ENCODE measurements at regions not wholly inside any gene's neighbourhood (a gene's known extent, or its start where the extent isn't known, plus 50 kb on each side); places are given as distances from the start of the nearest gene placed in this dataset.

DNA sequence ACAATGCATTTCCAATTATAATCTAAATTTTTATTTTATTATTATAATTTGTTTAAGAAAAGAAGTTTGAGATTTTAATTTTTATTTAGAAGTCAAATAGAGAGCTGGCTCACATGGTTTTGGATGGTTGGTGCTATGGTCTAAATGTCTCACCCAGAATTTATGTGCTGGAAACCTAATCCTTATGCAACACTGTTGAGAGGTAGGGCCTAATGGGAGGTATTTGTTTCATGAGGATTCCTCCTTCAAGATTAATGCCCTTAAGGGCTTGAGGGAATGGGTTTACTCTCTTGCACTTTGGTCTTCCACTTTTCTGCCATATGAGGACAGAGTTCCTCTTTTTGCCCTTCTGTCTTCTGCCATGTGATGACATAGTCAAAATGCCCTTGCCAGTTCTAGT is 960.5 kb upstream of the IGFBP7 start:
- DNase-seq (ENCODE audit: low read depth, low spot score) (no peak), ATAC-seq (no peak)
- no peaks in the 10 kb centered on the region for H3K27me3 ChIP-seq (ENCODE audit: control insufficient read depth, insufficient read depth, low read length)
- BruUV-seq (replicated peaks) = no TSS peak
- intact Hi-C loops (cut with micrococcal nuclease; ENCODE audit: unreplicated experiment) (no loop called here), in situ Hi-C loops (cut with HindIII; ENCODE audit: low pct_unique_long_range_greater_than_20kb, low sequenced_read_pairs) (no loop called here)
- POLR2A ChIA-PET = no interaction called here
- H3K4me1 ChIP-seq (ENCODE audit: control insufficient read depth, insufficient read depth, low read length) = no peaks in the 10 kb centered on the region
- CTCF ChIA-PET = no interaction called here
- H3K9me3 ChIP-seq (ENCODE audit: control insufficient read depth, insufficient read depth, low read depth, low read length) = no peaks in the 10 kb centered on the region
- no peak overlapping the region for H3K27ac ChIP-seq (ENCODE audit: low read length)
- no peak for TF ChIP-seq SIN3A (IDR thresholded peaks at IDR 0.05; ENCODE audit: borderline replicate concordance, insufficient read depth, low read depth, low read length)
- no peak for TF ChIP-seq POLR2AphosphoS5 (IDR thresholded peaks at IDR 0.05; ENCODE audit: low read depth, low read length)
- no peak for TF ChIP-seq REST (IDR thresholded peaks at IDR 0.05; ENCODE audit: insufficient read depth in 1 of 2, low read depth in 2 of 2, low read length in 1 of 2)
- TF ChIP-seq, protein P1, sequence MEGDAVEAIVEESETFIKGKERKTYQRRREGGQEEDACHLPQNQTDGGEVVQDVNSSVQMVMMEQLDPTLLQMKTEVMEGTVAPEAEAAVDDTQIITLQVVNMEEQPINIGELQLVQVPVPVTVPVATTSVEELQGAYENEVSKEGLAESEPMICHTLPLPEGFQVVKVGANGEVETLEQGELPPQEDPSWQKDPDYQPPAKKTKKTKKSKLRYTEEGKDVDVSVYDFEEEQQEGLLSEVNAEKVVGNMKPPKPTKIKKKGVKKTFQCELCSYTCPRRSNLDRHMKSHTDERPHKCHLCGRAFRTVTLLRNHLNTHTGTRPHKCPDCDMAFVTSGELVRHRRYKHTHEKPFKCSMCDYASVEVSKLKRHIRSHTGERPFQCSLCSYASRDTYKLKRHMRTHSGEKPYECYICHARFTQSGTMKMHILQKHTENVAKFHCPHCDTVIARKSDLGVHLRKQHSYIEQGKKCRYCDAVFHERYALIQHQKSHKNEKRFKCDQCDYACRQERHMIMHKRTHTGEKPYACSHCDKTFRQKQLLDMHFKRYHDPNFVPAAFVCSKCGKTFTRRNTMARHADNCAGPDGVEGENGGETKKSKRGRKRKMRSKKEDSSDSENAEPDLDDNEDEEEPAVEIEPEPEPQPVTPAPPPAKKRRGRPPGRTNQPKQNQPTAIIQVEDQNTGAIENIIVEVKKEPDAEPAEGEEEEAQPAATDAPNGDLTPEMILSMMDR (IDR thresholded peaks at IDR 0.05) = no peak
- TF ChIP-seq TCF7L2 (IDR thresholded peaks at IDR 0.05; ENCODE audit: low read depth, low read length) = no peak
- H3K4me3 ChIP-seq (ENCODE audit: low read depth in 2 of 2, low read length in 2 of 2) = no peak overlapping the region
- H3K36me3 ChIP-seq (ENCODE audit: control insufficient read depth, insufficient read depth, low read length) = no peaks in the 10 kb centered on the region

- Histone ChIP-seq H3K9me3 (ENCODE audit: control insufficient read depth, insufficient read depth, low read depth, low read length) (no peaks in the 10 kb centered on the region), H3K4me1 (ENCODE audit: control insufficient read depth, insufficient read depth, low read length) (no peaks in the 10 kb centered on the region), H3K27me3 (ENCODE audit: control insufficient read depth, insufficient read depth, low read length) (no peaks in the 10 kb centered on the region), H3K4me3 (ENCODE audit: low read depth in 2 of 2, low read length in 2 of 2) (no peak overlapping the region), H3K36me3 (ENCODE audit: control insufficient read depth, insufficient read depth, low read length) (no peaks in the 10 kb centered on the region), H3K27ac (ENCODE audit: low read length) (no peak overlapping the region)
- in situ Hi-C loops (cut with HindIII; ENCODE audit: low pct_unique_long_range_greater_than_20kb, low sequenced_read_pairs) = no loop called here
- POLR2A ChIA-PET = no interaction called here
- intact Hi-C loops (cut with micrococcal nuclease; ENCODE audit: unreplicated experiment) = no loop called here
- CTCF ChIA-PET = no interaction called here
- TF ChIP-seq REST (IDR thresholded peaks at IDR 0.05; ENCODE audit: insufficient read depth in 1 of 2, low read depth in 2 of 2, low read length in 1 of 2) = no peak
- TF ChIP-seq POLR2AphosphoS5 (IDR thresholded peaks at IDR 0.05; ENCODE audit: low read depth, low read length) = no peak
- TF ChIP-seq SIN3A (IDR thresholded peaks at IDR 0.05; ENCODE audit: borderline replicate concordance, insufficient read depth, low read depth, low read length) = no peak
- TF ChIP-seq TCF7L2 (IDR thresholded peaks at IDR 0.05; ENCODE audit: low read depth, low read length) = no peak
- TF ChIP-seq, protein P1 (IDR thresholded peaks at IDR 0.05) = no peak
- no peak for ATAC-seq
- DNase-seq (ENCODE audit: low read depth, low spot score) = no peak
- BruUV-seq (replicated peaks) = no TSS peak
Observed at GRCh38 chr4:58064653-58065052, 954.5 kb upstream of the IGFBP7 start.
